PFSK-1 (cell line): ENCODE measurements at regions not wholly inside any gene's neighbourhood (a gene's known extent, or its start where the extent isn't known, plus 50 kb on each side); places are given as distances from the start of the nearest gene placed in this dataset.

Source experiments
- POLR2AphosphoS5 ChIP-seq: IDR thresholded peaks from 2 replicates; pipeline ENCODE4 v1.6.1; 2012; ENCODE audit warnings: low read depth, mild to moderate bottlenecking, control low read depth, low read length, moderate library complexity
- SIN3A ChIP-seq: IDR thresholded peaks from 2 replicates; pipeline ENCODE4 v1.6.1; 2012; ENCODE audit warnings: mild to moderate bottlenecking, low read length, moderate library complexity, borderline replicate concordance; ENCODE audit not compliant: insufficient read depth
- TAF1 ChIP-seq: IDR thresholded peaks from 2 replicates; pipeline ENCODE4 v1.6.1; 2012; ENCODE audit warnings: low read length, control low read depth, borderline replicate concordance; ENCODE audit not compliant: insufficient read depth
- TF ChIP-seq, protein P1 (sequence below), 2 experiments: IDR thresholded peaks; 2 replicates each; pipeline versions ENCODE4 v1.6.1 to v1.8.0; 2011 to 2012; ENCODE audit warnings: low read depth in 2 of 2, low read length in 2 of 2, control low read depth in 1 of 2, inconsistent platforms in 1 of 2, mild to moderate bottlenecking in 1 of 2, moderate library complexity in 1 of 2; ENCODE audit not compliant: insufficient read depth in 1 of 2

DNA sequence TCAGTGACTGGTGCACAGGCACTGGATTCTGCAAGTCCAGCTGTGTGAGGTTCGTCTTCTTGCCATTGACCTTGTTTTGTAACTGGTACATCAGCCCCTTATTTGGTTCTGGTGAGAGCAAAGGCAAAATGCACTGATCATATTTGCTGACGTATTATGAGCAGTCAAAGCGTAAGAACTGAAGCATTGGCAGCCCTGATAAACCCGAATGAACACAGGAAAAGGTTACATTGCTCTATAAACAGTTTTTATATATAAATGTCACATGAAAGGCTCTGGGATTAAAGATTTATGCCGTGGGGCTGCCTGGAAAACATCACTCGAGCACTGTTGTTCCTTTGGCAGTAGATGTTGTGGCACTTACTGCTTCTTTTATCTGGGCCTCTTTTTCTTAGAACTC lies 167.9 kb downstream of the IRS1 start:
- TF ChIP-seq POLR2AphosphoS5 (no peak), TAF1 (no peak), SIN3A (no peak)
- TF ChIP-seq, protein P1, sequence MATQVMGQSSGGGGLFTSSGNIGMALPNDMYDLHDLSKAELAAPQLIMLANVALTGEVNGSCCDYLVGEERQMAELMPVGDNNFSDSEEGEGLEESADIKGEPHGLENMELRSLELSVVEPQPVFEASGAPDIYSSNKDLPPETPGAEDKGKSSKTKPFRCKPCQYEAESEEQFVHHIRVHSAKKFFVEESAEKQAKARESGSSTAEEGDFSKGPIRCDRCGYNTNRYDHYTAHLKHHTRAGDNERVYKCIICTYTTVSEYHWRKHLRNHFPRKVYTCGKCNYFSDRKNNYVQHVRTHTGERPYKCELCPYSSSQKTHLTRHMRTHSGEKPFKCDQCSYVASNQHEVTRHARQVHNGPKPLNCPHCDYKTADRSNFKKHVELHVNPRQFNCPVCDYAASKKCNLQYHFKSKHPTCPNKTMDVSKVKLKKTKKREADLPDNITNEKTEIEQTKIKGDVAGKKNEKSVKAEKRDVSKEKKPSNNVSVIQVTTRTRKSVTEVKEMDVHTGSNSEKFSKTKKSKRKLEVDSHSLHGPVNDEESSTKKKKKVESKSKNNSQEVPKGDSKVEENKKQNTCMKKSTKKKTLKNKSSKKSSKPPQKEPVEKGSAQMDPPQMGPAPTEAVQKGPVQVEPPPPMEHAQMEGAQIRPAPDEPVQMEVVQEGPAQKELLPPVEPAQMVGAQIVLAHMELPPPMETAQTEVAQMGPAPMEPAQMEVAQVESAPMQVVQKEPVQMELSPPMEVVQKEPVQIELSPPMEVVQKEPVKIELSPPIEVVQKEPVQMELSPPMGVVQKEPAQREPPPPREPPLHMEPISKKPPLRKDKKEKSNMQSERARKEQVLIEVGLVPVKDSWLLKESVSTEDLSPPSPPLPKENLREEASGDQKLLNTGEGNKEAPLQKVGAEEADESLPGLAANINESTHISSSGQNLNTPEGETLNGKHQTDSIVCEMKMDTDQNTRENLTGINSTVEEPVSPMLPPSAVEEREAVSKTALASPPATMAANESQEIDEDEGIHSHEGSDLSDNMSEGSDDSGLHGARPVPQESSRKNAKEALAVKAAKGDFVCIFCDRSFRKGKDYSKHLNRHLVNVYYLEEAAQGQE (IDR thresholded peaks at IDR 0.05; ENCODE audit: insufficient read depth in 1 of 2, low read depth in 2 of 2, low read length in 2 of 2), result no peak
